Suprapubic skin (tissue), 3 donors: ENCODE measurements at regions not wholly inside any gene's neighbourhood (a gene's known extent, or its start where the extent isn't known, plus 50 kb on each side); places are given as distances from the start of the nearest gene placed in this dataset.

Experiments
- CTCF ChIP-seq, 2 donors: fragments of 200-600 bp in 1 of 2; fragments of 450-650 bp in 1 of 2; sonication (generic) in 1 of 2; IDR thresholded peaks; one replicate each; pipeline ENCODE4 v1.5.1; 2016 to 2019; ENCODE audit warnings: antibody characterized with exemption in 2 of 2, mild to moderate bottlenecking in 1 of 2, moderate library complexity in 1 of 2
- POLR2A ChIP-seq, 2 donors: fragments of 450-650 bp; IDR thresholded peaks; one replicate each; pipeline ENCODE4 v1.6.1; 2017; ENCODE audit warnings: antibody characterized with exemption in 2 of 2, mild to moderate bottlenecking in 2 of 2, moderate library complexity in 2 of 2

GRCh38 chr16:64074706-64075105, 1047.2 kb downstream of the CDH11 start:
- TF ChIP-seq CTCF (IDR thresholded peaks at IDR 0.05) = no peak
- no peak for TF ChIP-seq POLR2A (IDR thresholded peaks at IDR 0.05)
